ENCODE measurements at regions not wholly inside any gene's neighbourhood (a gene's known extent, or its start where the extent isn't known, plus 50 kb on each side); places are given as distances from the start of the nearest gene placed in this dataset.

DNA sequence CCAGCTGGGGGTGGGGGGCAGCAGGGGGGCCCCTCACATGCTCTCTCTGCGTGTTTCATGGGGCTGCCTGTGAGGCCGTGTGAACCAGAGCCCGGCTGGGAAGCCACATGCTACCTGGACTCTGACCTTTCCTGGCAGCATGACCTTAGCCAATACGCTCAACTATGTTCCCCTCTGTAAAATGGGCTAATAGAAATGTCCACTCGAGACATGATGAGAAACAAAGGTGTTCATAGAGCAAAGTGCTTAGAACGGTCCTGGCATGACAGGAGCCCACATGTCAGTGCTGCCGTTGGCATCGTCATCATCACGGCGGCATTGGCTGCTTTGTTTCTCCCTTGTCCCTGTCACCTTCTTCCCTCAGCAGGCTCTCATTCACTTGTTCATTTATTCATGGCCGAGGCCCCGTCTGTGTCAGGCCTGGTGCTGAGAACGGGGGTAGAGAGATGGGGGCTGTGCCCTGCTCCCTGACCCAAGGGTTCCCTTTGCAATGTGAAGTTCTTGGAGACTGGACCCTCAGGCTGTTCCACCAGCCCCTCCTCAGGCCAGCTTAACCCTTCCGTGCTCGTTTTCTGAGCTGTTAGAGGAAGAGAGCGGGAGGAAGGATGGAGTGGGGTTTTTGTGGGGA, 291.4 kb downstream of the SEC14L1 start:
- Histone ChIP-seq H3K4me3 (no peak overlapping the region), H3K27ac (peak overlapping the region in 4 of 5 donors; percentile 10 to 93 (median 90)), H3K9me3 (no peaks in the 10 kb centered on the region), H3K36me3 (peaks cover 0 to 18% (median 3%) of the 10 kb centered on the region in 4 donors), H3K4me1 (peaks cover 83 to 98% (median 87%) of the 10 kb centered on the region in 4 donors), H3K27me3 (no peaks in the 10 kb centered on the region)
- intact Hi-C loops (cut with DNase I; ENCODE audit: low total_unique reads) = loop anchor here (5.0 kb wide), 1 partner anchor 60 kb away; no protein-coding TSS in a partner anchor
- DNase-seq = no peak
- TF ChIP-seq CTCF (IDR thresholded peaks at IDR 0.05) (no peak), POLR2AphosphoS5 (IDR thresholded peaks at IDR 0.05) (no peak), POLR2A (IDR thresholded peaks at IDR 0.05) (no peak), EP300 (IDR thresholded peaks at IDR 0.05) (no peak)
- WGBS, 5 donors = 84 to 91% (median 90%) methylated on average over 16 of the region's 16 CpGs

DNA sequence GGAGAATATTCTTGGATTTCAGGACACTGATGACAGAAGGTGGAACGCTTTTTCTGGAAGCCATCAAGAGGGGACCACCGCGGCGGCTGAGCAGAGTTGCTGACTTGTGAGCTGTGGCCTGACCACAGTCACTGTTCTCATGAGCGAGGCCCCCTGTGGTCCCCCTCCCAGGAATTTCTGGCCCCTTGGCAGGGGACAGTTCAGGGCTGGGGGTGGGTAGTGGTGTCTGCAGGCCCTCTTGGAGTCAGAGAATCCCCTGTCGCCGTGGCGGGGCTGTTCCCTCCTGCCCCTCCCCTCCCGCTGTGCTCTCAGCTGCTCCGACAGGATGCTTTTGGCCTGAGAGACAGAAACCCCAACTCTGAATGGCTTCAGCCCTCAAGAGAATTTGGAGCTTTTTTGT, 292.0 kb downstream of the SEC14L1 start:
- intact Hi-C loops (cut with DNase I; ENCODE audit: low total_unique reads) = loop anchor here (5.0 kb wide), 1 partner anchor 60 kb away; no protein-coding TSS in a partner anchor
- H3K4me1 ChIP-seq = peaks cover 83 to 98% (median 87%) of the 10 kb centered on the region in 4 donors
- no peaks in the 10 kb centered on the region for H3K27me3 ChIP-seq
- TF ChIP-seq POLR2A (IDR thresholded peaks at IDR 0.05) (no peak), EP300 (IDR thresholded peaks at IDR 0.05) (no peak), CTCF (IDR thresholded peaks at IDR 0.05) (no peak), POLR2AphosphoS5 (IDR thresholded peaks at IDR 0.05) (no peak)
- no peak for DNase-seq
- H3K4me3 ChIP-seq = no peak overlapping the region
- no peaks in the 10 kb centered on the region for H3K9me3 ChIP-seq
- peak overlapping the region in 3 of 5 donors; percentile 10 to 93 (median 55) for H3K27ac ChIP-seq
- 76 to 80% (median 77%) methylated on average over 5 to 10 of the region's 10 CpGs for WGBS, 5 donors
- peaks cover 0 to 18% (median 3%) of the 10 kb centered on the region in 4 donors for H3K36me3 ChIP-seq

DNA sequence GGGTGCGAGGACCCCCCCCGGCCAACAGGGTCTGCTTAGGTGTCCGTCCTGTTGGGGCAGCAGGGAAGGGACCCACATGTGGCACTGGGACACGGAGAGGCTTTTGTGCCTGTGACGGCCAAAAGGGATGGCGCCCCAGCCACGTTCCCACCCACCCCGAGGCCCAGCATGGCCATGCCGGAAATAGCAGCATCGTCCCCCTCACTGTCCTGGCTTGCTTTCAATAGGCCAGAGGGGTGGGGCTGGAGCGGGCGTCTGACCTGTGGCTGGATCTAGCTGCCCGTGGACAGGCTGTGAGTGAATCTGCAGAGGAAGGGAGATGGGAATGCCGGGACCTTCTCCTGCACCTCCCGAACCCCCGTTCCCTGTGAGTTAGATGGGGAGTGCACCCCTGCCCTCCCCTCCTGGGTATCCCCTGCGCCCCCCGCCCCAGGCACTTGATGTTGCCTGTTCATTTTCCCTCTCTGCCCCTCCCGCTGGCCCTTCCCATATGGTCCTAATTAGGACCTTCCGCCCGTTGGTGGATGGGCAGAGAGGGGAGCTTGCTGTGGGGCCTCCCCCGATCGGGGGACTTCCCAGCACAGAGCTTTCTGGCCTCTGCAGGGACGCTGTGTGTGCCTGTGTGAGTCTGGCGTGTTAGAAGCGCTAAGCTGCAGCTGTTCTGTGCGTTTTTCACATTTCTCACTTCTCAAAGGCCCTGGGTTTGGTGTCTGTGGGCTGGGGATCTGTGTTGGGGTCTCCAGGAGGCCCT, 292.8 kb downstream of the SEC14L1 start:
- TF ChIP-seq POLR2A (IDR thresholded peaks at IDR 0.05) = no peak
- TF ChIP-seq CTCF (IDR thresholded peaks at IDR 0.05) = no peak
- no peak for TF ChIP-seq POLR2AphosphoS5 (IDR thresholded peaks at IDR 0.05)
- TF ChIP-seq EP300 (IDR thresholded peaks at IDR 0.05) = no peak
- Histone ChIP-seq H3K4me3 (peak overlapping the region in 1 of 4 donors; percentile 10), H3K27ac (peak overlapping the region in 4 of 5 donors; percentile 7 to 93 (median 32)), H3K27me3 (no peaks in the 10 kb centered on the region), H3K4me1 (peaks cover 82 to 98% (median 87%) of the 10 kb centered on the region in 4 donors), H3K9me3 (no peaks in the 10 kb centered on the region), H3K36me3 (peaks cover 0 to 20% (median 3%) of the 10 kb centered on the region in 4 donors)
- WGBS, 5 donors = 57 to 73% (median 69%) methylated on average over 22 to 27 of the region's 27 CpGs
- intact Hi-C loops (cut with DNase I; ENCODE audit: low total_unique reads) = loop anchor here (5.0 kb wide), 1 partner anchor 59 kb away; no protein-coding TSS in a partner anchor
- peak in 1 of 2 donors; percentile 81 for DNase-seq

Measured in stomach (tissue), 8 donors.